Stomach (tissue), 8 donors: ENCODE measurements at regions not wholly inside any gene's neighbourhood (a gene's known extent, or its start where the extent isn't known, plus 50 kb on each side); places are given as distances from the start of the nearest gene placed in this dataset.
"Not testable (repeated sequence)": the region's sequence is repeated elsewhere in the genome, so short reads cannot be mapped to it uniquely, and the experiment has no call there.

ENCODE experiments used
- DNase-seq, 2 donors: peaks; one replicate each; pipeline versions ENCODE4 v3.0.0 to v3.0.0-alpha.2; 2013 to 2019
- H3K27ac ChIP-seq, 5 donors: fragments of 200-600 bp in 4 of 5; sonication (generic) in 4 of 5; one replicate each; pipeline ENCODE4 v1.5.1; 2013 to 2019; ENCODE audit warnings: mild to moderate bottlenecking in 1 of 5, moderate library complexity in 1 of 5
- H3K27me3 ChIP-seq, 3 donors: fragments of 200-600 bp; sonication (generic); one replicate each; pipeline ENCODE4 v1.5.1; 2017 to 2019; ENCODE audit warnings: mixed run types in 1 of 3
- H3K36me3 ChIP-seq, 4 donors: fragments of 200-600 bp; sonication (generic); 1 replicate in 3 of 4; 2 replicates in 1 of 4; pipeline ENCODE4 v1.5.1; 2016 to 2019
- H3K4me1 ChIP-seq, 4 donors: fragments of 200-600 bp; sonication (generic); one replicate each; pipeline ENCODE4 v1.5.1; 2016 to 2019
- H3K4me3 ChIP-seq, 4 donors: fragments of 200-600 bp; sonication (generic) in 3 of 4; one replicate each; pipeline ENCODE4 v1.5.1; 2016 to 2019; ENCODE audit warnings: mild to moderate bottlenecking in 1 of 4
- H3K9me3 ChIP-seq, 4 donors: fragments of 200-600 bp; sonication (generic); one replicate each; pipeline ENCODE4 v1.5.1; 2016 to 2019
- CTCF ChIP-seq, 7 experiments: fragments of 450-650 bp in 4 of 7; fragments of 200-600 bp in 3 of 7; sonication (generic) in 3 of 7; IDR thresholded peaks; one replicate each; pipeline ENCODE4 v1.5.1; 2016 to 2019; ENCODE audit warnings: antibody characterized with exemption in 7 of 7, control low read depth in 2 of 7, mild to moderate bottlenecking in 1 of 7
- EP300 ChIP-seq: sonication (generic); formaldehyde crosslinking; IDR thresholded peaks from one replicate; pipeline ENCODE4 v1.6.1; 2017; ENCODE audit warnings: antibody characterized with exemption
- POLR2A ChIP-seq, 4 donors: fragments of 450-650 bp; IDR thresholded peaks; one replicate each; pipeline ENCODE4 v1.6.1; 2016; ENCODE audit warnings: antibody characterized with exemption in 4 of 4, control low read depth in 2 of 4, mild to moderate bottlenecking in 1 of 4, moderate library complexity in 1 of 4
- POLR2AphosphoS5 ChIP-seq, 3 donors: sonication (generic); formaldehyde crosslinking; IDR thresholded peaks; one replicate each; pipeline ENCODE4 v1.6.1; 2016; ENCODE audit warnings: antibody characterized with exemption in 3 of 3
- WGBS, 5 donors: extraction: QIAGEN DNeasy Blood & Tissue Kit in 3 of 5; methylation state at CpG; one replicate each; pipeline versions ENCODE4 v1.1.5 to v1.1.7; 2013 to 2018; 5-methylcytosine and 5-hydroxymethylcytosine counted together
- intact Hi-C: fragments of 100-400 bp; cut with DNase I; formaldehyde crosslinking; loops from one replicate; pipeline ENCODE4 v1.15.1; 2023; ENCODE audit warnings: low total_unique reads
- donor health status: healthy with polysubstance abuse.
- donor health status: Bipolar disorder and iron deficiency.
- donor health status: healthy.

DNA sequence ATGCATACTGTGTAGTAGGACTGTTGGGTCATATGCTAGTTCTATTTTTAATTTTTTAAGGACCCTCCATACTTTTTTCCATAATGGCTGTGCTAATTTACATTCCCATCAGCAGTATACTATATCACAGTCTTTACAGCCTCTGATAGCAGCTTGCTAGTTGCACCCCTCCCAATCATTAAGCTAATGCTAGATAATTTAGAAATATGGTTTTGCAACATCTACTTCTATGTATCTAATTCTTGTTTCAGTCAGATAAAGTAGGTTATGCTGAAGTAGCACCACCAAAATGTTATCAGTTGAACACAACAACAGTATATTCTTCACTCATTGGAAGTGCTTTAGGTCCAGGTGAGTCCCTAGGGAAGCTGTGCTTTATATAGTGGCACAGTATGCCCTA lies 522.7 kb upstream of the HTR2C start:
- no peak for TF ChIP-seq CTCF (IDR thresholded peaks at IDR 0.05)
- H3K9me3 ChIP-seq, result no peaks in the 10 kb centered on the region
- DNase-seq, result no peak
- H3K27me3 ChIP-seq, result peaks cover 0 to 6% (median 0%) of the 10 kb centered on the region in 3 donors
- H3K36me3 ChIP-seq, result no peaks in the 10 kb centered on the region
- no peak overlapping the region for H3K27ac ChIP-seq
- H3K4me1 ChIP-seq, result no peaks in the 10 kb centered on the region
- H3K4me3 ChIP-seq, result no peak overlapping the region
- intact Hi-C loops, result no loop called here

DNA sequence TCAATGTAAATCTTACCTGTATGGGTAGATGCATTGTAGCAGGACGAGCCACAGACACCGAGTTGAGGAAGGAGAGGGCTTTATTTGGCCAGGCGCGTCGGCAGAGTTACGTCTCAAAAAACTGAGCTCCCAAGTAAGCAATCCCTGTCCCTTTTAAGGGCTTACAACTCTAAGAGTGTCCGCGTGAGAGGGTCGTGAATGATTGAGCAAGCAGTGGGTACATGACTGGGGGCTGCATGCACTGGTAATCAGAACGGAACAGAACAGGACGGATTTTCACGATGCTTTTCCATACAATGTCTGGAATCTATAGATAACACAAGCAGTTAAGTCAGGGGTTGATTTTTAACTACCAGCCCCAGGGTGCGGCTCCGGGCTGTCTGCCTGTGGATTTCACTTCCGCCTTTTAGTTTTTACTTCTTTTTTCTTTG lies 524.9 kb upstream of the HTR2C start:
- no peaks in the 10 kb centered on the region for H3K36me3 ChIP-seq
- TF ChIP-seq CTCF (IDR thresholded peaks at IDR 0.05), result no peak
- TF ChIP-seq POLR2A (IDR thresholded peaks at IDR 0.05), result no peak
- TF ChIP-seq EP300, result no peak
- TF ChIP-seq POLR2AphosphoS5 (IDR thresholded peaks at IDR 0.05), result no peak
- no peak for DNase-seq
- H3K9me3 ChIP-seq, result no peaks in the 10 kb centered on the region
- H3K4me1 ChIP-seq, result no peaks in the 10 kb centered on the region
- no peak overlapping the region for H3K27ac ChIP-seq
- 39 to 64% (median 55%) methylated on average over 12 to 15 of the region's 15 CpGs for WGBS, 5 donors
- H3K27me3 ChIP-seq, result peaks cover 0 to 6% (median 0%) of the 10 kb centered on the region in 3 donors
- intact Hi-C loops, result no loop called here
- no peak overlapping the region for H3K4me3 ChIP-seq

DNA sequence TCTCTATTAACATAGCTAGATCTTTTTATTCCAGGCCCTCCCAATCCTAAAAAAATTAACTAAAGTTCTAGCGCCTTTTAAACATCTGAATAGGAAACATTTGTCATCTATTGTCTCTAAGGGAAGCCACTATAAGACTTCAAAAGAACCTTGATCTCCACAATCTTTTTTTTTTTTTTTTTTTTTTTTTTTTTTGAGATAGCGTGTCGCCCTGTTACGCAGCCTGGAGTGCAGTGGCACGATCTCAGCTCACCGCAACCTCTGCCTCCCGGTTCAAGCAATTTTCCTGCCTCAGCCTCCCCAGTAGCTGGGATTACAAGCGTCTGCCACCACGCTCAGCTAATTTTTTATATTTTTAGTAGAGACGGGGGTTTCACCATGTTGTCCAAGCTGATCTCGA lies 526.5 kb upstream of the HTR2C start:
- intact Hi-C loops, H3K27me3 ChIP-seq, H3K4me1 ChIP-seq, H3K27ac ChIP-seq, H3K36me3 ChIP-seq, DNase-seq, H3K9me3 ChIP-seq, H3K4me3 ChIP-seq: not testable (repeated sequence)
- 82 to 94% (median 84%) methylated on average over 10 to 11 of the region's 11 CpGs for WGBS, 5 donors

DNA sequence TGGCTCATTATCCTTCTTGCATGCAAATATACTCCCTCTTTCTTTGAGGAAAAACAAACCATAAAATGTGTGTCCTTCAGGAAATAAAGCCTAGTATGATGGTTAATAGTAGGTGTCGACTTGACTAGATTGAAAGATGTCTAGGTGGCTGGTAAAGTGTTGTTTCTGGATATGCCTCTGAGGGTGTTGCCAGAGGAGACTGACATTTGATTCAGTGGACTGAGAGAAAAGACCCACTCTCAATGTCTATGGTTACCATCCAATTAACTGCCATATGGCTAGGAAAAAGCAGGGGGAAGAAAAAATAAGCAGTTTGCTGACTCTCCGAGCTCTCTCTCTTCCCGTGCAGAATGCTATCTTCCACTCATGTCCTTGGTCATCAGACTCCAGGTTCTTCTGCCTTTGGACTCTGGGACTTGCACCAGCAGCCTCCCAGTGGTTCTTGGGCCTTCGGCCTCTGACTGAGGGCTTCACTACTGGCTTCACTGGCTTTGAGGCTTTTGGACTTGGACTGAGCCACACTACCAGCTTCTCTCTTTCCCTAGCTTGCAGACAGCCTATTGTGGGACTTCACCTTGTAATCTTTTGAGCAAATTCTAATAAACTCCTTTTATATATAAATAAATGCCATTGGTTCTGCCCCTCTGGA lies 532.1 kb upstream of the HTR2C start:
- DNase-seq, result no peak
- Histone ChIP-seq H3K27ac (no peak overlapping the region), H3K4me1 (no peaks in the 10 kb centered on the region), H3K9me3 (no peaks in the 10 kb centered on the region), H3K36me3 (no peaks in the 10 kb centered on the region), H3K27me3 (no peaks in the 10 kb centered on the region), H3K4me3 (no peak overlapping the region)
- intact Hi-C loops, result no loop called here
- 71 to 89% (median 80%) methylated on average over 4 of the region's 4 CpGs for WGBS, 5 donors
- TF ChIP-seq CTCF (IDR thresholded peaks at IDR 0.05) (no peak), EP300 (no peak), POLR2A (IDR thresholded peaks at IDR 0.05) (no peak), POLR2AphosphoS5 (IDR thresholded peaks at IDR 0.05) (no peak)

GRCh38 chrX:114050075-114050796 lies 533.6 kb upstream of the HTR2C start:
- Histone ChIP-seq H3K27me3 (no peaks in the 10 kb centered on the region), H3K36me3 (no peaks in the 10 kb centered on the region), H3K27ac (no peak overlapping the region), H3K9me3 (no peaks in the 10 kb centered on the region), H3K4me3 (no peak overlapping the region), H3K4me1 (no peaks in the 10 kb centered on the region)
- intact Hi-C loops, result no loop called here
- 84 to 95% (median 91%) methylated on average over 7 of the region's 7 CpGs for WGBS, 5 donors
- TF ChIP-seq EP300, result no peak
- no peak for TF ChIP-seq POLR2A (IDR thresholded peaks at IDR 0.05)
- TF ChIP-seq CTCF (IDR thresholded peaks at IDR 0.05), result no peak
- TF ChIP-seq POLR2AphosphoS5 (IDR thresholded peaks at IDR 0.05), result no peak
- no peak for DNase-seq
